GM13976 (cell line): ENCODE measurements at regions not wholly inside any gene's neighbourhood (a gene's known extent, or its start where the extent isn't known, plus 50 kb on each side); places are given as distances from the start of the nearest gene placed in this dataset.

Experiments
- DNase-seq: peaks from one replicate; pipeline ENCODE4 v3.0.0; 2012; ENCODE audit warnings: low spot score
- CTCF ChIP-seq: IDR thresholded peaks from 2 replicates; pipeline ENCODE4 v1.5.1; 2012; ENCODE audit warnings: borderline replicate concordance, mild to moderate bottlenecking; ENCODE audit not compliant: insufficient read depth; ENCODE audit errors: extremely low read depth, missing control alignments, control extremely low read depth
- in situ Hi-C: fragments of 300-500 bp; cut with MboI; formaldehyde crosslinking; loops from one replicate; pipeline ENCODE4 v1.12.0; 2022; ENCODE audit warnings: low sequenced_read_pairs, mixed read lengths, inconsistent platforms; ENCODE audit not compliant: unreplicated experiment

GRCh38 chr5:167460449-167461020 lies 830.9 kb upstream of the WWC1 start:
- TF ChIP-seq CTCF: no peak
- in situ Hi-C loops: no loop called here
- peak; percentile 14 for DNase-seq

- in situ Hi-C loops: no loop called here
- no peak for TF ChIP-seq CTCF
- no peak for DNase-seq
Observed at GRCh38 chr5:167463939-167464338, 827.5 kb upstream of the WWC1 start.

GRCh38 chr5:167466992-167467391 lies 824.5 kb upstream of the WWC1 start:
- in situ Hi-C loops: no loop called here
- no peak for DNase-seq
- no peak for TF ChIP-seq CTCF

GRCh38 chr5:167472566-167473108 lies 818.8 kb upstream of the WWC1 start:
- no peak for TF ChIP-seq CTCF
- no peak for DNase-seq
- in situ Hi-C loops: no loop called here

GRCh38 chr5:167478188-167478587 lies 813.3 kb upstream of the WWC1 start:
- no peak for TF ChIP-seq CTCF
- in situ Hi-C loops: no loop called here
- DNase-seq: no peak

- in situ Hi-C loops: no loop called here
Observed at GRCh38 chr5:167479779-167480178, 811.7 kb upstream of the WWC1 start.

More at GRCh38 chr5:167479779-167480178, 811.7 kb upstream of the WWC1 start:
- TF ChIP-seq CTCF: no peak
- DNase-seq: no peak
